SH-SY5Y (cell line): ENCODE measurements at regions not wholly inside any gene's neighbourhood (a gene's known extent, or its start where the extent isn't known, plus 50 kb on each side); places are given as distances from the start of the nearest gene placed in this dataset.

Experiments
- GATA2 ChIP-seq: IDR thresholded peaks from 2 replicates; pipeline ENCODE4 v1.6.1; 2011; ENCODE audit warnings: mild to moderate bottlenecking, low read depth, low read length
- GATA3 ChIP-seq: IDR thresholded peaks from 2 replicates; pipeline ENCODE4 v1.6.1; 2011; ENCODE audit warnings: low read depth, mild to moderate bottlenecking, low read length, moderate library complexity

DNA sequence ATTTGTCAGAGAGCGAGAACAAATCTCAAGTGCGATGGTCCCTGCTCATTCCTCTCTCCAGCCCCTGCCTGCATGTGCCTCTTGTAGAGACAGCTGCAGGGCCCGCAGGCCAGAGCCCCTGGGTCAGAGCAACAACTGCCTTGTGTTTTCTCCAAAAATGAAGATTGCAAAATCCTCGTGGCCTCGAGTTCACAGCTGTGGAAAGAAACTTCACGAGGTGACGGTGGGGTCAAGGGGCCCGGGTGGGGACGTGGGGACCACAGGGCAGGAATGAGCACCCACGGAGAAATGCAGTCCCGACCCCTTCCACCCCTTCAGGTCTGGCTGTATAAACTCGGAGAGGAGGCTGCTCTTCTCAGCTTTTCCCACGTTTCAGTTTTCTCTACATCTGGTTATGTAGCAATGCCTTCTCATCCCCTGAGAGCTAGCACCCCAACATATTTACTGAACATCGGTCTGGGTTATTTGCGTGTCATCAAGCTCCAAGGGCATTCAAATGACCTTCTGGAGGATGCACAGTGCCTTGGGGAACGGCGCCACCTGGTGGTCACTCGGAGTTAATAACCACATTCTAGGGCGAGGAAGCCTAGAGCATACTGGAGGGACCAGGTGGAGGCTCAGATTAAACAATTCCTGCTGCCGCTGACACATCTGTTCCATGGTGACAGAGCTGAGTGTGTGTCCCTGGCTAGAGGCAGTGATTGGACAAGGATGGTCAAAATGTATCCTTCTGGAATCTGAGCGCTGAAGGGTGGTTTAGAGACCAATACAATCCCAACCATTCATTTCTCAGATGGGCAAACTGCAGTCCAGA, 91.4 kb upstream of the CYRIA start:
- TF ChIP-seq GATA3 = no peak
- no peak for TF ChIP-seq GATA2
